ENCODE measurements at regions not wholly inside any gene's neighbourhood (a gene's known extent, or its start where the extent isn't known, plus 50 kb on each side); places are given as distances from the start of the nearest gene placed in this dataset.
"Not testable (repeated sequence)": the region's sequence is repeated elsewhere in the genome, so short reads cannot be mapped to it uniquely, and the experiment has no call there.

GRCh38 chrX:13518126-13518525, 51.3 kb upstream of the EGFL6 start:
- no peak for DNase-seq

GRCh38 chrX:13515211-13515930, 54.0 kb upstream of the EGFL6 start:
- DNase-seq, result no peak

GRCh38 chrX:13511944-13512330, 57.5 kb upstream of the EGFL6 start:
- DNase-seq, result no peak

- DNase-seq, result no peak
Measured at GRCh38 chrX:13511241-13511943, 58.0 kb upstream of the EGFL6 start.

- DNase-seq, result no peak
Measured at GRCh38 chrX:13507893-13508292, 61.5 kb upstream of the EGFL6 start.

- DNase-seq, result peak; percentile 38
Measured at GRCh38 chrX:13506574-13506973, 62.8 kb upstream of the EGFL6 start.

- no peak for DNase-seq
Measured at GRCh38 chrX:13502590-13502989, 66.8 kb upstream of the EGFL6 start.

- no peak for DNase-seq
Measured at GRCh38 chrX:13499736-13500135, 69.7 kb upstream of the EGFL6 start.

GRCh38 chrX:13498238-13498637, 71.2 kb upstream of the EGFL6 start:
- no peak for DNase-seq

- DNase-seq, result no peak
Measured at GRCh38 chrX:13495232-13495631, 74.2 kb upstream of the EGFL6 start.

GRCh38 chrX:13494562-13494961, 74.8 kb upstream of the EGFL6 start:
- DNase-seq, result no peak

GRCh38 chrX:13493659-13494058, 75.7 kb upstream of the EGFL6 start:
- DNase-seq, result no peak

- DNase-seq, result no peak
Measured at GRCh38 chrX:13492286-13492685, 77.1 kb upstream of the EGFL6 start.

- no peak for DNase-seq
Measured at GRCh38 chrX:13491061-13491460, 78.3 kb upstream of the EGFL6 start.

- no peak for DNase-seq
Measured at GRCh38 chrX:13489454-13489853, 79.9 kb upstream of the EGFL6 start.

- DNase-seq, result peak; percentile 33
Measured at GRCh38 chrX:13487731-13488505, 81.5 kb upstream of the EGFL6 start.

GRCh38 chrX:13485167-13485566, 84.2 kb upstream of the EGFL6 start:
- DNase-seq, result no peak

GRCh38 chrX:13483773-13484172, 85.6 kb upstream of the EGFL6 start:
- no peak for DNase-seq

- no peak for DNase-seq
Measured at GRCh38 chrX:13482746-13483541, 86.5 kb upstream of the EGFL6 start.

GRCh38 chrX:13480780-13481179, 88.6 kb upstream of the EGFL6 start:
- DNase-seq, result not testable (repeated sequence)

- DNase-seq, result no peak
Measured at GRCh38 chrX:13479452-13479813, 90.0 kb upstream of the EGFL6 start.

GRCh38 chrX:13478740-13479451, 90.5 kb upstream of the EGFL6 start:
- no peak for DNase-seq

Measured in NCI-H1436 (cell line).